A673 (cell line): ENCODE measurements at regions not wholly inside any gene's neighbourhood (a gene's known extent, or its start where the extent isn't known, plus 50 kb on each side); places are given as distances from the start of the nearest gene placed in this dataset.

Experiments
- BruUV-seq: library from RNA; stranded (reverse); fragments of 400-500 nt; replicated peaks from 2 replicates; lab custom pipeline; 2021; lab: Mats Ljungman, UMichigan
- CTCF ChIA-PET: fragments of 300-600 bp; sonication (Branson Sonifier 250); formaldehyde crosslinking; loops from one replicate; lab custom pipeline; 2022; ENCODE audit warnings: antibody characterized with exemption; lab: Charles Lee
- POLR2A ChIA-PET: fragments of 300-600 bp; sonication (Branson Sonifier 250); formaldehyde crosslinking; loops from one replicate; lab custom pipeline; 2022; ENCODE audit warnings: antibody characterized with exemption; ENCODE audit not compliant: low non-redundant PET; lab: Charles Lee
- DNase-seq: peaks from one replicate; pipeline ENCODE4 v3.0.0-alpha.2; 2015; ENCODE audit warnings: low spot score
- H3K27ac ChIP-seq: fragments of 200-600 bp; sonication (generic); 2 replicates; pipeline ENCODE4 v1.5.1; 2016; ENCODE audit warnings: mixed run types, low read depth, mild to moderate bottlenecking, mixed read lengths, antibody characterized with exemption, low read length; ENCODE audit not compliant: poor library complexity, severe bottlenecking
- H3K27me3 ChIP-seq: fragments of 200-600 bp; sonication (generic); replicated peaks from 2 replicates; pipeline ENCODE4 v1.6.1; 2017; ENCODE audit warnings: mixed run types, low read depth, mild to moderate bottlenecking, mixed read lengths, antibody characterized with exemption, low read length; ENCODE audit not compliant: insufficient read depth, poor library complexity
- H3K36me3 ChIP-seq: fragments of 200-600 bp; sonication (generic); 2 replicates; pipeline ENCODE4 v1.6.1; 2016; ENCODE audit warnings: mixed run types, mild to moderate bottlenecking, mixed read lengths, antibody characterized with exemption, low read length; ENCODE audit not compliant: insufficient read depth, poor library complexity, severe bottlenecking
- H3K4me1 ChIP-seq: fragments of 200-600 bp; sonication (generic); 2 replicates; pipeline ENCODE4 v1.6.1; 2017; ENCODE audit warnings: mixed run types, mild to moderate bottlenecking, mixed read lengths, antibody characterized with exemption, low read length; ENCODE audit not compliant: insufficient read depth, poor library complexity, severe bottlenecking
- H3K4me3 ChIP-seq: fragments of 200-600 bp; sonication (generic); 2 replicates; pipeline ENCODE4 v1.5.1; 2016; ENCODE audit warnings: low read depth, mixed run types, mild to moderate bottlenecking, mixed read lengths, low read length; ENCODE audit not compliant: poor library complexity, severe bottlenecking
- H3K9me3 ChIP-seq: fragments of 200-600 bp; sonication (generic); 2 replicates; pipeline ENCODE4 v1.6.1; 2016; ENCODE audit warnings: mixed run types, low read depth, mild to moderate bottlenecking, mixed read lengths, antibody characterized with exemption, low read length; ENCODE audit not compliant: poor library complexity, severe bottlenecking
- EZH2 ChIP-seq: fragments of 200-600 bp; sonication (generic); IDR thresholded peaks from 2 replicates; pipeline ENCODE4 v1.6.1; 2017; ENCODE audit warnings: borderline replicate concordance, low read depth, mild to moderate bottlenecking, mixed read lengths, antibody characterized with exemption, low read length; ENCODE audit not compliant: poor library complexity, severe bottlenecking
- intact Hi-C: fragments of 100-400 bp; cut with micrococcal nuclease; formaldehyde crosslinking; loops from one replicate; pipeline ENCODE4 v1.10.0; 2022; ENCODE audit not compliant: unreplicated experiment
- TF ChIP-seq, protein P1 (sequence below): fragments of 300-800, 200-600 bp; sonication (generic); conservative IDR thresholded peaks from 2 replicates; pipeline ENCODE4 v1.5.1; 2017; ENCODE audit warnings: low read depth, mild to moderate bottlenecking, antibody characterized with exemption, low read length, moderate library complexity, mixed read lengths

DNA sequence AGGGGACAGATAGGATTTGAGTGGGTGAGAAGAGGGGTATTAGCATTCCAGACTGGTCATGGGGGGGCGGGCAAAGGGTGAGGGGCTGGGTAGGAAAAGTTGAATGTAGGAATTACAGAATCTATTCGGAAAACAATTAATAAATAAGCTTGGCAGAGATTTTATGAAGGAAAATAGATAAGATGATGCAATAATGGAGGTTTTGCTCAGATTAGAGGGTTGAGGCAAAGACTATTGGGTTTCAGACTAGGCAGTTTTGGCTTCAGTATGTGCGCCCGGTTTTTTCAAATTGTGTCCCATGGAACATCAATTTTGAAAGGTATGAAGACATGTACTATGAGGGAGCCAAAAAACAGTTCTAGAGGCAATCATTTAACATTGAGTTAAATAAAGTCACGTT, 410.6 kb downstream of the SPRY1 start:
- Histone ChIP-seq H3K9me3 (no peaks in the 10 kb centered on the region), H3K4me1 (no peaks in the 10 kb centered on the region), H3K4me3 (no peak overlapping the region), H3K27me3 (no peaks in the 10 kb centered on the region), H3K36me3 (no peaks in the 10 kb centered on the region), H3K27ac (no peak overlapping the region)
- TF ChIP-seq EZH2, result no peak
- TF ChIP-seq, protein P1, sequence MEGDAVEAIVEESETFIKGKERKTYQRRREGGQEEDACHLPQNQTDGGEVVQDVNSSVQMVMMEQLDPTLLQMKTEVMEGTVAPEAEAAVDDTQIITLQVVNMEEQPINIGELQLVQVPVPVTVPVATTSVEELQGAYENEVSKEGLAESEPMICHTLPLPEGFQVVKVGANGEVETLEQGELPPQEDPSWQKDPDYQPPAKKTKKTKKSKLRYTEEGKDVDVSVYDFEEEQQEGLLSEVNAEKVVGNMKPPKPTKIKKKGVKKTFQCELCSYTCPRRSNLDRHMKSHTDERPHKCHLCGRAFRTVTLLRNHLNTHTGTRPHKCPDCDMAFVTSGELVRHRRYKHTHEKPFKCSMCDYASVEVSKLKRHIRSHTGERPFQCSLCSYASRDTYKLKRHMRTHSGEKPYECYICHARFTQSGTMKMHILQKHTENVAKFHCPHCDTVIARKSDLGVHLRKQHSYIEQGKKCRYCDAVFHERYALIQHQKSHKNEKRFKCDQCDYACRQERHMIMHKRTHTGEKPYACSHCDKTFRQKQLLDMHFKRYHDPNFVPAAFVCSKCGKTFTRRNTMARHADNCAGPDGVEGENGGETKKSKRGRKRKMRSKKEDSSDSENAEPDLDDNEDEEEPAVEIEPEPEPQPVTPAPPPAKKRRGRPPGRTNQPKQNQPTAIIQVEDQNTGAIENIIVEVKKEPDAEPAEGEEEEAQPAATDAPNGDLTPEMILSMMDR, result no peak
- no TSS peak for BruUV-seq
- ChIA-PET POLR2A (interaction anchor here (0.6 kb wide), 1 partner anchor 560 kb away, joined by 3 read pairs; no protein-coding TSS in a partner anchor), CTCF (no interaction called here)
- no peak for DNase-seq
- intact Hi-C loops, result no loop called here

DNA sequence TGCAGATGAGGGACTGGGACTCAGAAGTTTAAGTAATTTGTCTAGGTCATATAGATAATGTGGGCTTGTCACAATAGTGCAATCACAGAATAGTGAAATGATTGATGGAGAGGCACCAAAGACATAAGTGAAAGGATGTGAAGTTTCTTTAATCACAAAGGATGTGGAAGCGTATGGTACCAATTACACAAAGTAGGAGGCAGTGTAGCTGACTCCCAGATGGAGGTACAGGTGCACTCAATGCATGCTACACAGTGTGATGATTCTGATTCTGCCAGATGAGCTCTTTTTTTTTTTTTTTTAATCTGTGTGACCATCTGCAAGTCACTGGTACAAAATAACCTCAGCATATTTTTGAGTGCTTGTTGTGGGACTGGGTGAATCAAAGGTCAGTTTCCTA, 411.3 kb downstream of the SPRY1 start:
- intact Hi-C loops, result no loop called here
- TF ChIP-seq EZH2, result no peak
- TF ChIP-seq, protein P1, result no peak
- H3K36me3 ChIP-seq, result no peaks in the 10 kb centered on the region
- no peaks in the 10 kb centered on the region for H3K27me3 ChIP-seq
- DNase-seq, result no peak
- H3K4me3 ChIP-seq, result no peak overlapping the region
- no TSS peak for BruUV-seq
- POLR2A ChIA-PET, result no interaction called here
- H3K9me3 ChIP-seq, result no peaks in the 10 kb centered on the region
- H3K4me1 ChIP-seq, result no peaks in the 10 kb centered on the region
- CTCF ChIA-PET, result no interaction called here
- H3K27ac ChIP-seq, result no peak overlapping the region

DNA sequence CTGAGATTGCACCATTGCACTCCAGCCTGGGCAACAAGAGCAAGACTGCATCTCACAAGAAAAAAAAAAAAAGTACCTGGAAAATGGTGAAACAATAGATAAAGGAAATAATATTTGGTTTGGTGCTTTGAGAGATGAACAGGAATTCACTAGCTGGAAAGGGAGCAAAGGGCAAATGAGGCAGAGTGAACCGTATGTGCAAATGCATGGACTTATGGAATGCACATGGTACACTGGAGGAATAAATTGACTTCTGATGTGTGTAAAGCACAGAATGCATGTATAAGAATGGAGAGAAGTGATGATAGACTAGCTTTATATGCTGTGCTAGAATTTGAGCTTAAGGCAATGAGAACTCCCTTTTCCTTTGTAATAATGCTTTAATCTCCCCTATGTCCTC, 413.3 kb downstream of the SPRY1 start:
- no TSS peak for BruUV-seq
- TF ChIP-seq, protein P1, result no peak
- no peak for TF ChIP-seq EZH2
- DNase-seq, result no peak
- H3K27ac ChIP-seq, result no peak overlapping the region
- ChIA-PET POLR2A (no interaction called here), CTCF (no interaction called here)
- intact Hi-C loops, result no loop called here
- no peaks in the 10 kb centered on the region for H3K9me3 ChIP-seq
- no peak overlapping the region for H3K4me3 ChIP-seq
- H3K27me3 ChIP-seq, result no peaks in the 10 kb centered on the region
- H3K4me1 ChIP-seq, result no peaks in the 10 kb centered on the region
- no peaks in the 10 kb centered on the region for H3K36me3 ChIP-seq
